Mucosa of rectum (tissue), 2 donors: ENCODE measurements at regions not wholly inside any gene's neighbourhood (a gene's known extent, or its start where the extent isn't known, plus 50 kb on each side); places are given as distances from the start of the nearest gene placed in this dataset.

Experiments used
- H3K27ac ChIP-seq, 2 donors: one replicate each; pipeline ENCODE4 v1.7.0; 2013; ENCODE audit warnings: inconsistent platforms in 2 of 2, low read depth in 2 of 2, low read length in 2 of 2
- H3K27me3 ChIP-seq, 2 donors: one replicate each; pipeline ENCODE4 v1.7.0; 2013; ENCODE audit warnings: low read length in 2 of 2; ENCODE audit not compliant: control insufficient read depth in 2 of 2, insufficient read depth in 2 of 2
- H3K36me3 ChIP-seq, 2 donors: one replicate each; pipeline ENCODE4 v1.7.0; 2013; ENCODE audit warnings: low read length in 2 of 2; ENCODE audit not compliant: control insufficient read depth in 2 of 2, insufficient read depth in 2 of 2
- H3K4me1 ChIP-seq, 2 donors: one replicate each; pipeline ENCODE4 v1.7.0; 2013; ENCODE audit warnings: low read length in 2 of 2, mild to moderate bottlenecking in 1 of 2; ENCODE audit not compliant: control insufficient read depth in 2 of 2, insufficient read depth in 2 of 2
- H3K4me3 ChIP-seq, 2 donors: one replicate each; pipeline ENCODE4 v1.7.0; 2013; ENCODE audit warnings: low read length in 2 of 2
- H3K9ac ChIP-seq, 2 donors: one replicate each; pipeline ENCODE4 v1.7.0; 2013; ENCODE audit warnings: low read length in 2 of 2, low read depth in 1 of 2, mild to moderate bottlenecking in 1 of 2
- H3K9me3 ChIP-seq, 2 donors: one replicate each; pipeline ENCODE4 v1.7.0; 2013; ENCODE audit warnings: low read length in 2 of 2; ENCODE audit not compliant: control insufficient read depth in 2 of 2
- donor health status: healthy.
- donor health status: Normal muscosa, but diverticular disease.

- H3K9ac ChIP-seq: no peak overlapping the region
- no peaks in the 10 kb centered on the region for H3K4me1 ChIP-seq
- H3K4me3 ChIP-seq: no peak overlapping the region
- H3K9me3 ChIP-seq: no peaks in the 10 kb centered on the region
- no peak overlapping the region for H3K27ac ChIP-seq
- H3K27me3 ChIP-seq: no peaks in the 10 kb centered on the region
- H3K36me3 ChIP-seq: no peaks in the 10 kb centered on the region
These were observed 106.5 kb upstream of the HS6ST1 start for GRCh38 chr2:128425216-128425615.

GRCh38 chr2:128425731-128426620 is 107.3 kb upstream of the HS6ST1 start:
- Histone ChIP-seq H3K4me1 (no peaks in the 10 kb centered on the region), H3K4me3 (no peak overlapping the region), H3K9ac (no peak overlapping the region), H3K27ac (no peak overlapping the region), H3K9me3 (no peaks in the 10 kb centered on the region), H3K36me3 (no peaks in the 10 kb centered on the region), H3K27me3 (no peaks in the 10 kb centered on the region)

- no peaks in the 10 kb centered on the region for H3K9me3 ChIP-seq
- H3K27me3 ChIP-seq: no peaks in the 10 kb centered on the region
- H3K4me3 ChIP-seq: no peak overlapping the region
- no peak overlapping the region for H3K27ac ChIP-seq
- H3K4me1 ChIP-seq: no peaks in the 10 kb centered on the region
- no peaks in the 10 kb centered on the region for H3K36me3 ChIP-seq
- H3K9ac ChIP-seq: no peak overlapping the region
These were observed 108.7 kb upstream of the HS6ST1 start for GRCh38 chr2:128427413-128427755.

- H3K4me1 ChIP-seq: no peaks in the 10 kb centered on the region
These were observed 109.7 kb upstream of the HS6ST1 start for GRCh38 chr2:128428415-128428814.

GRCh38 chr2:128432423-128432822 is 113.8 kb upstream of the HS6ST1 start:
- Histone ChIP-seq H3K9me3 (no peaks in the 10 kb centered on the region), H3K27me3 (no peaks in the 10 kb centered on the region), H3K27ac (no peak overlapping the region), H3K9ac (no peak overlapping the region), H3K36me3 (no peaks in the 10 kb centered on the region), H3K4me1 (no peaks in the 10 kb centered on the region), H3K4me3 (no peak overlapping the region)

More at GRCh38 chr2:128428415-128428814, 109.7 kb upstream of the HS6ST1 start:
- no peaks in the 10 kb centered on the region for H3K9me3 ChIP-seq
- H3K27ac ChIP-seq: no peak overlapping the region
- H3K36me3 ChIP-seq: no peaks in the 10 kb centered on the region
- no peak overlapping the region for H3K4me3 ChIP-seq
- H3K27me3 ChIP-seq: no peaks in the 10 kb centered on the region
- no peak overlapping the region for H3K9ac ChIP-seq

- Histone ChIP-seq H3K9me3 (no peaks in the 10 kb centered on the region), H3K27me3 (no peaks in the 10 kb centered on the region), H3K9ac (no peak overlapping the region), H3K4me1 (no peaks in the 10 kb centered on the region), H3K36me3 (no peaks in the 10 kb centered on the region), H3K27ac (no peak overlapping the region), H3K4me3 (no peak overlapping the region)
These were observed 115.4 kb upstream of the HS6ST1 start for GRCh38 chr2:128433911-128434550.

- no peak overlapping the region for H3K9ac ChIP-seq
- no peak overlapping the region for H3K4me3 ChIP-seq
- no peak overlapping the region for H3K27ac ChIP-seq
- H3K36me3 ChIP-seq: no peaks in the 10 kb centered on the region
- H3K4me1 ChIP-seq: no peaks in the 10 kb centered on the region
- no peaks in the 10 kb centered on the region for H3K9me3 ChIP-seq
- H3K27me3 ChIP-seq: no peaks in the 10 kb centered on the region
These were observed 117.2 kb upstream of the HS6ST1 start for GRCh38 chr2:128435576-128436478.

GRCh38 chr2:128436479-128437203 is 118.0 kb upstream of the HS6ST1 start:
- Histone ChIP-seq H3K36me3 (no peaks in the 10 kb centered on the region), H3K9me3 (no peaks in the 10 kb centered on the region), H3K27me3 (no peaks in the 10 kb centered on the region), H3K9ac (no peak overlapping the region), H3K27ac (no peak overlapping the region), H3K4me3 (no peak overlapping the region), H3K4me1 (no peaks in the 10 kb centered on the region)

- Histone ChIP-seq H3K4me3 (no peak overlapping the region), H3K27ac (no peak overlapping the region), H3K27me3 (no peaks in the 10 kb centered on the region), H3K4me1 (no peaks in the 10 kb centered on the region), H3K36me3 (no peaks in the 10 kb centered on the region), H3K9ac (no peak overlapping the region), H3K9me3 (no peaks in the 10 kb centered on the region)
These were observed 118.5 kb upstream of the HS6ST1 start for GRCh38 chr2:128437204-128437565.
